ENCODE measurements at regions not wholly inside any gene's neighbourhood (a gene's known extent, or its start where the extent isn't known, plus 50 kb on each side); places are given as distances from the start of the nearest gene placed in this dataset.

- H3K14ac ChIP-seq (ENCODE audit: low read length): no peak overlapping the region
- H3K4me3 ChIP-seq (ENCODE audit: low read length in 2 of 2): no peak overlapping the region
- H3K4me2 ChIP-seq (ENCODE audit: insufficient read depth, low read length, poor library complexity, severe bottlenecking): no peak overlapping the region
- H3K9ac ChIP-seq (ENCODE audit: low read depth, low read length, poor library complexity): no peak overlapping the region
- H3K4ac ChIP-seq (ENCODE audit: low read length): no peak overlapping the region
- H3K36me3 ChIP-seq (replicated peaks in 1 of 2; ENCODE audit: control insufficient read depth in 2 of 2, insufficient read depth in 2 of 2, low read length in 2 of 2): no peaks in the 10 kb centered on the region
- no peaks in the 10 kb centered on the region for H3K79me1 ChIP-seq (ENCODE audit: low read depth, low read length)
- H3K27me3 ChIP-seq (ENCODE audit: control insufficient read depth in 3 of 3, insufficient read depth in 3 of 3, low read depth in 1 of 3, low read length in 3 of 3): no peaks in the 10 kb centered on the region
- H4K91ac ChIP-seq (ENCODE audit: low read depth, low read length, poor library complexity): no peak overlapping the region
- H3K18ac ChIP-seq (ENCODE audit: low read length): no peak overlapping the region
- H3K23ac ChIP-seq (ENCODE audit: low read depth, low read length, poor library complexity): no peak overlapping the region
- H2BK15ac ChIP-seq (ENCODE audit: low read length): no peak overlapping the region
- no peak overlapping the region for H2BK5ac ChIP-seq (ENCODE audit: low read length)
- WGBS, 2 donors (ENCODE audit: extremely low coverage in 2 of 2, insufficient read length in 2 of 2, insufficient replicate concordance in 1 of 2): 100% methylated on average over 1 of the region's 1 CpG; no CpG with 5 or more reads in 1 of the 2 donors
- no peaks in the 10 kb centered on the region for H3K4me1 ChIP-seq (ENCODE audit: control insufficient read depth in 2 of 2, insufficient read depth in 1 of 2, low read depth in 1 of 2, low read length in 2 of 2)
- DNase-seq (ENCODE audit: low spot score): no peak
- no peak overlapping the region for H2AFZ ChIP-seq (ENCODE audit: low read length)
- H2BK12ac ChIP-seq (ENCODE audit: low read length): no peak overlapping the region
- H4K8ac ChIP-seq (ENCODE audit: low read depth, low read length): no peak overlapping the region
- no peak overlapping the region for H2BK120ac ChIP-seq (ENCODE audit: low read depth, low read length)
- H3K9me3 ChIP-seq (replicated peaks in 1 of 2; ENCODE audit: control insufficient read depth in 2 of 2, insufficient read depth in 1 of 2, low read depth in 1 of 2, low read length in 2 of 2): peaks cover 0 to 4% of the 10 kb centered on the region in 2 donors
- H2AK5ac ChIP-seq (ENCODE audit: low read depth, low read length): no peak overlapping the region
- no peak overlapping the region for H3K27ac ChIP-seq (replicated peaks; ENCODE audit: low read length)
Observed at GRCh38 chr13:47017476-47017875, 120.6 kb upstream of the HTR2A start.

GRCh38 chr13:47008318-47008717 lies 111.5 kb upstream of the HTR2A start:
- Histone ChIP-seq H3K18ac (ENCODE audit: low read length) (no peak overlapping the region), H3K23ac (ENCODE audit: low read depth, low read length, poor library complexity) (no peak overlapping the region), H3K4ac (ENCODE audit: low read length) (no peak overlapping the region)

DNA sequence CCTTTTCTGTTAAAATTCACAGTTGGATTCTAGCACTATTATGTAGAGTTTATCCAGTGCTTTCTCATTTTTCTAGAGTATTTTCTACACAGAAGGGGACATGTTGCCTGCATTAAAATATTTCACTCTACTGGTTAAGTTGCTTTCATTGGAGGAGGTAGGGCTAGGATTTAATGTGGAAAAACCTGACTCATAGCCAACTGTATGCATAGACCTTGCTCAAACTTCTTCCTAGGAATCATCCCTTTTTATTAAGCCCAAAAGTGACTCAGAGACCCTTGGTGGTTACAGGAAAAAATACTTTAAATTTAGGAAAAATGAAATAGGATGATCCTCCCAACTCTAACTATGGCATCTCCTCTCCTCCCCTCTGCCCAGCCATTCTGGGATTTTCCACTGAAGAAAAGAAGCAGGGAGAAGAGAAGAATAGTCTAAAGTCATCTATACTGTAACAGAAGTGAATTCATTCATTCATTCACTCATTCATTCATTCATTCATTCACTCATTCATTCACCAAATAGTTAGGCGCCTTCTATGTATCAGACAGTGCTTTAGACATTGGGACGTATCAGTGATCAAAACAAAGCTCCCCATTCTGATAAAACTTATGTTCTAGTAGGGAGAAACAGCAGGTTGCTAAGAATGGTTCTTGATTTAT lies 109.0 kb upstream of the HTR2A start:
- Histone ChIP-seq H3K36me3 (replicated peaks in 1 of 2; ENCODE audit: control insufficient read depth in 2 of 2, insufficient read depth in 2 of 2, low read length in 2 of 2) (no peaks in the 10 kb centered on the region), H4K8ac (ENCODE audit: low read depth, low read length) (no peak overlapping the region), H2AFZ (ENCODE audit: low read length) (no peak overlapping the region), H2BK15ac (ENCODE audit: low read length) (no peak overlapping the region), H4K91ac (ENCODE audit: low read depth, low read length, poor library complexity) (no peak overlapping the region), H3K4me1 (ENCODE audit: control insufficient read depth in 2 of 2, insufficient read depth in 1 of 2, low read depth in 1 of 2, low read length in 2 of 2) (no peaks in the 10 kb centered on the region), H2AK5ac (ENCODE audit: low read depth, low read length) (no peak overlapping the region), H3K14ac (ENCODE audit: low read length) (no peak overlapping the region), H3K9me3 (replicated peaks in 1 of 2; ENCODE audit: control insufficient read depth in 2 of 2, insufficient read depth in 1 of 2, low read depth in 1 of 2, low read length in 2 of 2) (no peaks in the 10 kb centered on the region), H3K27ac (replicated peaks; ENCODE audit: low read length) (no peak overlapping the region), H3K9ac (ENCODE audit: low read depth, low read length, poor library complexity) (no peak overlapping the region), H3K23ac (ENCODE audit: low read depth, low read length, poor library complexity) (no peak overlapping the region), H3K4me2 (ENCODE audit: insufficient read depth, low read length, poor library complexity, severe bottlenecking) (no peak overlapping the region), H3K4me3 (ENCODE audit: low read length in 2 of 2) (no peak overlapping the region), H3K79me1 (ENCODE audit: low read depth, low read length) (no peaks in the 10 kb centered on the region), H2BK5ac (ENCODE audit: low read length) (no peak overlapping the region), H3K27me3 (ENCODE audit: control insufficient read depth in 3 of 3, insufficient read depth in 3 of 3, low read depth in 1 of 3, low read length in 3 of 3) (no peaks in the 10 kb centered on the region), H3K18ac (ENCODE audit: low read length) (no peak overlapping the region), H2BK120ac (ENCODE audit: low read depth, low read length) (no peak overlapping the region), H3K4ac (ENCODE audit: low read length) (no peak overlapping the region), H2BK12ac (ENCODE audit: low read length) (no peak overlapping the region)
- no CpG with 5 or more reads among the region's 2 CpGs for WGBS, 2 donors (ENCODE audit: extremely low coverage in 2 of 2, insufficient read length in 2 of 2, insufficient replicate concordance in 1 of 2)
- no peak for DNase-seq (ENCODE audit: low spot score)

More at GRCh38 chr13:47008318-47008717, 111.5 kb upstream of the HTR2A start:
- DNase-seq (ENCODE audit: low spot score): no peak
- no peak overlapping the region for H4K91ac ChIP-seq (ENCODE audit: low read depth, low read length, poor library complexity)
- H3K4me1 ChIP-seq (ENCODE audit: control insufficient read depth in 2 of 2, insufficient read depth in 1 of 2, low read depth in 1 of 2, low read length in 2 of 2): no peaks in the 10 kb centered on the region
- no peak overlapping the region for H3K27ac ChIP-seq (replicated peaks; ENCODE audit: low read length)
- WGBS, 2 donors (ENCODE audit: extremely low coverage in 2 of 2, insufficient read length in 2 of 2, insufficient replicate concordance in 1 of 2): no CpG with 5 or more reads among the region's 2 CpGs
- H2AFZ ChIP-seq (ENCODE audit: low read length): no peak overlapping the region
- no peak overlapping the region for H2AK5ac ChIP-seq (ENCODE audit: low read depth, low read length)
- no peak overlapping the region for H4K8ac ChIP-seq (ENCODE audit: low read depth, low read length)
- no peak overlapping the region for H2BK120ac ChIP-seq (ENCODE audit: low read depth, low read length)
- H3K9ac ChIP-seq (ENCODE audit: low read depth, low read length, poor library complexity): no peak overlapping the region
- no peaks in the 10 kb centered on the region for H3K27me3 ChIP-seq (ENCODE audit: control insufficient read depth in 3 of 3, insufficient read depth in 3 of 3, low read depth in 1 of 3, low read length in 3 of 3)
- H3K36me3 ChIP-seq (replicated peaks in 1 of 2; ENCODE audit: control insufficient read depth in 2 of 2, insufficient read depth in 2 of 2, low read length in 2 of 2): no peaks in the 10 kb centered on the region
- H3K14ac ChIP-seq (ENCODE audit: low read length): no peak overlapping the region
- no peak overlapping the region for H3K4me3 ChIP-seq (ENCODE audit: low read length in 2 of 2)
- H3K9me3 ChIP-seq (replicated peaks in 1 of 2; ENCODE audit: control insufficient read depth in 2 of 2, insufficient read depth in 1 of 2, low read depth in 1 of 2, low read length in 2 of 2): no peaks in the 10 kb centered on the region
- no peak overlapping the region for H3K4me2 ChIP-seq (ENCODE audit: insufficient read depth, low read length, poor library complexity, severe bottlenecking)
- H3K79me1 ChIP-seq (ENCODE audit: low read depth, low read length): no peaks in the 10 kb centered on the region
- H2BK15ac ChIP-seq (ENCODE audit: low read length): no peak overlapping the region
- H2BK12ac ChIP-seq (ENCODE audit: low read length): no peak overlapping the region
- no peak overlapping the region for H2BK5ac ChIP-seq (ENCODE audit: low read length)

DNA sequence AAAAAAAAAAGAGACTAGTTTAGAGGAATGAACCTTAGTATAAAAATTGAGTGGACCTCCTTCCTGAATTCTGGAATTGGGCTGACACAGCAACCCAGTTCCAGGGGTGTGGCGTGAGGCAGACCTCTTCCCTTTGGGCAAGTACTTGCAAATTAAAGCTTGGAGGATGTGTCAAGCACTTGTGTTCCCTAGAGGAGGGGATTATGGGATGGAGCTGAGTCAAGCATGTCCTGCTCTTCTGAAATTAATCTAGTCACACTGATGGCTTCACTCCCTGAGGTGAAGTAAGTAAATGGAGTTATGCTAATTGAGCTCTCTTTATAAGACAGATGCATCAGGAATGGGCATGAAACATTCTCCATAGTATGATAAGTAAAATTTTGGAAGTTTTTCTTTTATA lies 107.7 kb upstream of the HTR2A start:
- Histone ChIP-seq H2BK15ac (ENCODE audit: low read length) (no peak overlapping the region), H3K4me2 (ENCODE audit: insufficient read depth, low read length, poor library complexity, severe bottlenecking) (no peak overlapping the region), H3K36me3 (replicated peaks in 1 of 2; ENCODE audit: control insufficient read depth in 2 of 2, insufficient read depth in 2 of 2, low read length in 2 of 2) (no peaks in the 10 kb centered on the region), H4K91ac (ENCODE audit: low read depth, low read length, poor library complexity) (no peak overlapping the region), H3K4ac (ENCODE audit: low read length) (no peak overlapping the region), H3K79me1 (ENCODE audit: low read depth, low read length) (no peaks in the 10 kb centered on the region), H3K9me3 (replicated peaks in 1 of 2; ENCODE audit: control insufficient read depth in 2 of 2, insufficient read depth in 1 of 2, low read depth in 1 of 2, low read length in 2 of 2) (no peaks in the 10 kb centered on the region), H2BK12ac (ENCODE audit: low read length) (no peak overlapping the region), H4K8ac (ENCODE audit: low read depth, low read length) (no peak overlapping the region), H3K27me3 (ENCODE audit: control insufficient read depth in 3 of 3, insufficient read depth in 3 of 3, low read depth in 1 of 3, low read length in 3 of 3) (no peaks in the 10 kb centered on the region), H3K27ac (replicated peaks; ENCODE audit: low read length) (no peak overlapping the region), H3K4me1 (ENCODE audit: control insufficient read depth in 2 of 2, insufficient read depth in 1 of 2, low read depth in 1 of 2, low read length in 2 of 2) (no peaks in the 10 kb centered on the region), H3K9ac (ENCODE audit: low read depth, low read length, poor library complexity) (no peak overlapping the region), H3K18ac (ENCODE audit: low read length) (no peak overlapping the region), H2AK5ac (ENCODE audit: low read depth, low read length) (no peak overlapping the region), H2BK120ac (ENCODE audit: low read depth, low read length) (no peak overlapping the region), H2AFZ (ENCODE audit: low read length) (no peak overlapping the region), H2BK5ac (ENCODE audit: low read length) (no peak overlapping the region), H3K14ac (ENCODE audit: low read length) (no peak overlapping the region), H3K4me3 (ENCODE audit: low read length in 2 of 2) (no peak overlapping the region), H3K23ac (ENCODE audit: low read depth, low read length, poor library complexity) (no peak overlapping the region)
- no CpG with 5 or more reads among the region's 1 CpG for WGBS, 2 donors (ENCODE audit: extremely low coverage in 2 of 2, insufficient read length in 2 of 2, insufficient replicate concordance in 1 of 2)
- DNase-seq (ENCODE audit: low spot score): no peak
